NCI-H82 treated with DMSO at 0.1 percent for 48 hours (cell line): ENCODE measurements at regions not wholly inside any gene's neighbourhood (a gene's known extent, or its start where the extent isn't known, plus 50 kb on each side); places are given as distances from the start of the nearest gene placed in this dataset.
"Not testable (repeated sequence)": the region's sequence is repeated elsewhere in the genome, so short reads cannot be mapped to it uniquely, and the experiment has no call there.

Experiments
- DNase-seq: peaks from one replicate; lab custom pipeline; 2025; ENCODE audit not compliant: unreplicated experiment; lab: John Stamatoyannopoulos, UW

DNA sequence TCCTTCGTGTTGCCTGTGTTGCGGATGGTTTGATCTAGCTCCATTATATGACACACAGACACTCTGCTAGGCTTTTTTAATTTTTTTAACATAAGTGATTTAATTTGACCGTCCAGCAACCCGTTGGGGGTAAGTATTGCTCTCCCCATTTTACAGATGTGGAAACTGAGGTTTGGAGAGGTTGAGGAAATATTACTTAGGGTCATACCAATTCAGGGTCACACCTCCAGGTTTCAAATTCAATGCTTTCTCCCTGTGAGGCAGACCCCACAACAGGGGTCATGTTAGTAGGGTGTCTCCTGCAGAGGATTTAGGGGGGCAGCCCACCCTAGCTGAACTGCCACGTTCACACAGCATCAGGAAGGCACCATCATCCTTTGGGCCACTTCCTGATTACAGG lies 179.4 kb downstream of the COPRS start:
- no peak for DNase-seq

DNA sequence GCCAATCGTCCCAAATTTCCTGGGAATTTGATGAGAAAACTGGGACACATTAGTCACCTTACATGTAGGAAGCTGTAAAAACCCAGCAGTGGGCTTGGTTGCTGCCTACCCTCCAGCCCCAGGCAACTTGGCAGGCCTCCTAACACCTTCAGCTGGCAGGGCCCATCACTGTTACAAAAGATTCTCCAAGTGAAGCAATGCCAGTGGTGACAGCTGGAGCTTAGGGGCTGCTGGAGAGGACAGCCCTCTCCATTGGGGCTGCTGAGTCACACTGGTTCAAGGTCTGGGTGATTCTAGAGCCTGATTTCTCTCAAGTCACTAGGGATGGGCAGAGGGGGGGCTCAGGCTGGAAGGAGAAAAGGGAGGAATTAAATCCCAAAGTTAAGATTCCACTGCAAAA lies 180.6 kb downstream of the COPRS start:
- DNase-seq: no peak

DNA sequence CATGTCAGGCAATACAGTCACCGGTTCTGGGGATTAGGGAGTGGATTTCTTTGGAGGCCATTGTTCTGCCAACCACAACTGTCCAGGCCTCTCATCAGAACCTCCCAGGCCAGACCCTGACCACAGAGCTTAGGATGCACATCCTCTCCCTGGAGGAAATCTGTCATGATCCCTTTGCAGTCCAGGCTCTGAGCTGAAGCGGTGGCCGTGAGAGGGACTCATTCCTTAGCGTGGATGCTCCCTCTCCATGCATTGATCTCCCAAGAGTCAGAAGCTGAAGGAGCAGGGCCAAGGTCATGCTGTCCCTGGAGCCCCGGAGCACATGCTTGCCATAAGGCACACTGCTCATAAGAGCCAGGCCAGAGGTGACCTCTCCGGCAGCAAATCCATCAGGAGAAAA lies 181.4 kb downstream of the COPRS start:
- no peak for DNase-seq

DNA sequence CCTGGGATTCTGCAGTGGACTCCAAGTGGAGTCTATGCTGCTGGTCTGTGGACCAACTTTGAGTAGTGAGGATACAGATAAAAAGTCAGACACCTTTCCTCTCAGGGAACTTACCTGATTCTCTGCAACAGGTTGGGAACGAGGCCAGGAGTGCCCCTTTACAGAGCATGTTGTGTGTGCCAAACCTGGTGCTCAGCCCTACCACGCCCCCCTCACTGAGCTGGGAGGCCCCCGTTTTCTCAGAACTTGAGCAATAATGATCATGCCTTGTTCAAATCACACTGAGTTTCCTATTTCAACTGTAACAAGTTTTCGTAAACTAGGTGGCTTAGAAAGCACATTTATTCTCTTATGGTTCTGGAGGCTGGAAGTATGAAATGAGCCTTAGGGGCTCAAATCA lies 182.0 kb downstream of the COPRS start:
- DNase-seq: no peak

DNA sequence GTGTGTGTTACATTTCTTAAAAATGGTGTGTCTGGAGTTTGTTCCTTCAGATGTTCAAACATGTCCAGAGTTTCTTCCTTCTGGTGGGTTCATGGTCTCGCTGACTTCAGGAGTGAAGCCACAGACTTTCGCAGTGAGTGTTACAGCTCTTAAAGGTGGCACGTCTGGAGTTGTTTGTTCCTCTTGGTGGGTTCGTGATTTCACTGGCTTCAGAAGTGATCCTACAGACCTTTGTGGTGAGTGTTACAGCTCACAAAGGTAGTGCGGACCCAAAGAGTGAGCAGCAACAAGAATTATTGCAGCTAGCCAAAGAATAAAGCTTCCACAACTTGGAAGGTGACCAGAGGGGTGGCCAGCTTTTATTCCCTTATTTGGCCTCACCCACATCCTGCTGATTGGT lies 183.7 kb downstream of the COPRS start:
- not testable (repeated sequence) for DNase-seq

DNA sequence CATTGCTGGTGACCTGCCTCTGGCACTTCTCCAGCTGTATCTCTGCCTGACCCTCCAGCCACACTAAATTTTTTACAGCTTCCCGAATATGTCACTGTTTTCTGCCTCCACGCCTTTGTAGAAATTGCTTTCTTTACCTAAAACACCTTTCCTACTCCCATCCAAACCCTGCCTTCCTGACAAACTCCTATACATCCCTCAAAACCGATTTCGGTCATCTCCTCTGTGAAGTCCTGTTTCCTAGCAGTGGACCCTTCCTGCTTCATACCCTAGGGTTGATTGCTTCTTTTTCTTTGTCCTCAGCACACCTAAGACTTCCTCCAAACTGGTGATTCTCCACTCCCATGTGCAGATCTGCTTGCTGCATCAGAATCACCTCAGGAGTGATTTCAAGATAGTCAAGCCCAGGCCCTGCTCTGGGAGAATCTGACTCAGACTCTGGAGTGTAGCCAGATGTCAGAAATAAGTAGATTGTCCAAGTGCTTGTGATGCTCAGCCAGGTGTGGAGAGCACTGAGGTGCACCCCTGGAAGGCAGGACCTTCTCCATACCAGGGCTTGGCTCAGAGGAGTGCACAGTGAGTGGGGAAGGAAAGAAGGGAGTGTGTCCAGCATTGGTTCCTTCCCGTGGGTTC lies 184.2 kb downstream of the COPRS start:
- DNase-seq: no peak

DNA sequence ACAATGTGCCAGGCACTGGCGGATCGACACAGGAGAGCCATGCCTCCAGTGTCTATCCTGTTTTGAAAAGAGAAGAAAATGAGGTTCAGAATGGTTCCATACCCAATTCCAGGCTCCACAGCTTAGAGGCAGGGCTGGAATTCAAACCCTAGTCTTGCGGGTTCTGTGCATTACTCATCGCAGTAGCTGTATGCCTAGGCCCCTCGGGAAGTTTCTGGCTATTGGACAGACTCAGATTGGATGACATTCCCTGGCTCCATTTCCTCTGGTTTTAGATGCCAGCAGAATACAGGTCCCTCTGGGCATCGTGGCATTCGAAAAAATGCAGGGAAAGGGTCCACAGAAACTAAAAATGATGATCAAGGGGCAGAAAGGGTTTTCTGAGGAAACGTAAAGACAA lies 184.7 kb downstream of the COPRS start:
- DNase-seq: no peak

DNA sequence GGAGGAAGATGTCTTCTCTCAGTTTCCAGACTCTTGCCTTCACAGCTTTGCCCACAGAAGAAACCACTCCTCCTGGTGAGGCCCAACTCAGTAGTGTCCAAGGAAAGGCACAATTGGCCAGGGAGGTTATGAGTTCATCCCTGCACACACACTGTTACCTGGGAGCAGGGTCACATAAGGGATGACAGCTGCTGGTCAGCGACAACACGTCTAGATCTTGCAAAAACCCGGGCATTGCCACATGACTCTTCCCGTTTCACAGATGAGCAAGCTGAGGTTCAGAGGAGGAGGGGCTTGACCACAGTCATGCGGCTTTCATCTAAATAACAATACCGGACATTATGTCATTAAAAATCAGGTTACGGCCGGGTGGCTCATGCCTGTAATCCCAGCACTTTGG lies 186.0 kb downstream of the COPRS start:
- DNase-seq: no peak

DNA sequence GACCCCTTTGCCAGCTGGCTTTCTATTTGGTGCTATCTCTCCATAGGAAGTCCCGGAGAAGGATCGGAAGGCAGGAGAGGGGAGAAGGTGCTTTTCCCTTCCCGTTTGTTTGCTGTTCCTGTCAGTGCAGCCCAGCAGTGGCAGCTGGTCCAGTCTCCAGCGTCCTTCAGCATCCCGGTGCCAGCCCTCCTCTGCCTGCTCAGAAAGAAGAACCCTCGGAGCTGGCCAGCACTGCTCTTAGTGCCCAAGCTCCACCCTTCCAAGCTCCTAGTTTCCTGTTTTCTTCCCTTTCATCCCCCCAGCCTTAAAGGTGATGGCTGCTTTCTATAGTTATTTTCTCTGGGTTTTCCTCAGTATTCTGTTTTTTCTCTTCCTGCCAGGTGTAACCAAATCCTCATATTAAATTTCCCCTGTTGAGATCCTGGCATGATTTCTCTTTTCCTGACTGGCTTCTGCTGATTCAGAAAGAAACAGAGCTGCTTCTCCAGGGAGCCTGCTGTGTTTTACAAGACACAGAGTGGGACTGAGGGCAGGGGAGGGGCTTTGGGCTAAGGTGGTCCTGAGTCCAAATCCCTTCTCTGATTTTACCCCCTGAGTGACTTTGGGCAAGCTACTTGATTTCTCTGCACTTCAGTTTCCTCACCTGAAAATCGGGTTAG lies 186.8 kb downstream of the COPRS start:
- DNase-seq: no peak

DNA sequence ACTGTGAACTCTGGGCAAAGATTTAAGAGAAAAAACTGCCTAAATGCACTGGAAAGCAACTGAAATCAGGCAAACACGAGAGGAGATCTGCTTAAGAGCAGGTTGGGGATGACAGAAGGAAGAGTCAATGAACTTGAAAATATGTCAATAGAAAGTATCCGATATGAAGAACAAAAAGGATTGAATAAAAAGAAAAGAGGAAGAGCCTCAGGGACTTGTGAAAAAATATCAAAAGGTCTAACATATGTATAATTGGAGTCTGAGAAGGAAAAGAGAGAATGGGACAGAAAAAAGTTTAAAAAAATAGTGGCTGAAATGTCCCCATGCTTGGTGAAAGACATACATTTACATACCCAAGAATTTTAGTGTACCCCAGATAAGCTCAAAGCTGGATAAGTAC lies 195.5 kb downstream of the COPRS start:
- no peak for DNase-seq

DNA sequence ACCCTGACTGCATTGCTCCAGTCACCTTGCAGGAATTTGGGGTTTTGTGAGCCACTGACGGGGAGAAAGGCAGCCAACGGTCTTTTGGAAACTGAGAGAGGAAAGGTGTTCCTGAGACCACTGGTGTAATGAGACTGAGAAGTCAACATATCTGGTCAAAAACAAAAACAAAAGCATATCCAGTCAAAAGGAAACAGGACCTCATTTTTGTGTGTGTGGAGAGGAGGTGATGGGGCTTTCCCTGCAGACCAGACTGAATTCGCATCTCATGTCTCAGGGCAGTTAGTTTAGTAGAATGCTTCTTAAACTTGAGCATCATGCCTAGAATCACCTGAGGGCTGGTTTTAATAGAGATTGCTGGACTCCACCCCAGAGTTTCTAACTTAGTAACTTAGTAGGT lies 198.4 kb downstream of the COPRS start:
- no peak for DNase-seq

DNA sequence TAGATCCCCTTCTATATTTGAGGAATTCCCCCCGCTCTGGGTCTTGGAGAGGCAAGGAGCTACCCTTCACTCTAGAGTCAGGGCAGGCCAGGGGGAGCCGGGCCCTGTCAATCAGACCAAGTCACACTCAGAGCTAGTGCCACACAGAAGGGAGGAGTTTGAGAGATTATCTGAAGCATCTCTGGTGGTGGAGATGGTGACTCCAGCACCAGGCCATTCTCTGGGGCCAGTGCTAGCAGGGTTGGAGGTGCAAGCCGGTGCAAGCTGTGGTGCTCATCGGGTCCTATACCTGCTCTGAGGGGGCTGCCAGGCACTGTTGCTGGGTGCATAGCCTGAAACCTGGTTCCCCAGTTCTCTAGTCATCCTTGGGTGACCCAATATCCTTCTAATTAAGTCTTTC lies 201.2 kb downstream of the COPRS start:
- DNase-seq: no peak

DNA sequence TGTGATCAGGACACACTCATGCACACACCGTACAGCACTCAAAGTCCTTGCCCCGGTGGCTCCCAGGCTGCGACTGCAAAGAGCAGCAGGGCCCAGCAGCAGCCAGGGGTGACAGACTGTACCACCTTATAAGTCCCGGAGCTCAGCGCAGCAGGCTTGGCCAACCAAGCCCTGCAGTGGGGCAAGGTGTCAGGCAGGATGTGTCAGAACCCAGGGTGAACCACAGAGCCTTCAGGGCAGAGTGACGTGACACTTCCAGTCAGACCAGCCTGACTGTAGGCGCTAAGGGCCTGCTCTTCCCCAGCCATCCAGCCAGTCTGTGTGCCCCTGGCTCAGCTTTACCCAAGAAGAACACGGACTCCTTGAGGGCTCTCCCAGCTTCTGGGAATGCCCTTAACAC lies 204.1 kb downstream of the COPRS start:
- DNase-seq: no peak

DNA sequence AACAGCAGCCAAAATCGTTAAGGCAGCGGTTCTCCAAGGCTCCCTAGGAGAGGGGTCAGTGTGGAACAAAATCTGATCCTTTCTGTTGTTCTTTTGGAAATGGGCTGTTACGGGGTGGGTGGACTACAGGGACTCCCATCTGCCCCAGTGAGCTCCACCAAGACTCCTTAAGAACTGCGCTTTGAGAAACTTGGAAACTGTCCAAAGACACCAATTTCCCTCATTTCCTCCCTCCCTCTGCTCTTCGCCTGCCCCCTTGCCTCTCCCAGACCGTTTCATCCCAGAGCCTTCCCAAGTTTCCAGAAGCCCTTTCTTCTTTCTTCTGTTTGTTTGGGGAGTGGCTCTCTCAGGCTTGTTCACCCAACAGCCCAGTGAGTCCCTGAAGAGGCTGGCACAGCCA lies 205.4 kb downstream of the COPRS start:
- DNase-seq: no peak

DNA sequence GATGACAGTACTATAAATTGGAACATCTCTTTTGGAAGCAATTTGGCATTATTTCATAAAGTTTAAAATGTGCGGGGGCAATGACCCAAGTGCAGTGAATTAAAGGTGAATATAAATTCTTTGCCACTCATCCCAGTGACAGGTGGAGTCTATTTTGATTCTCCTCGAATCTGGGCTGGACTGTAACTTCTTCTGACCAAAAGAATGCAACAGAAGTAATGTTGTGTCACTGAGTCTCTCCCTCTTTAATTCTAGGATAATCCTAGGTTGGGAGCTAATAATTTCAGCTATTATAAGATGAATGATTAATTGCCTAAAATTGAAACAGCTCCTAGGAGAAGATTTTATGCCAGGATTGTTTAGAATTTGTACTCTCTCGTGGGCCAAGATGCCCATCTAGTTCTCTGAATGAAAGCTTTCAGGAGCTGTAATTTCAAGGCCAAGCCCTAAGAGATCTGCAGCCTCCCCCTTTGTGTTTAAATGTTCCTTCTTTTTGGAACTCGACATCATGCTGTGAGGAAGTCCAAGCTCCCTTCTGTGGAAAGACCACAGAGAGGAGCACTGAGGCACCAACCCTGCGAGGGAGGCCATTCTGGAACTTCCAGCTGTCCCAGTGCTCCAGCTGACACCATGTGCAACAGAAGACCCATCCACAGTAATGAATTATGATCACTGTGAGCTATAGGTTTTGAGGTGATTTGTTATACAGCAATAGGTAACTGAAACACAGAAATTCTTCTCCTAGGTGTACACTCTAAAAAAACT lies 208.1 kb downstream of the COPRS start:
- DNase-seq: no peak

DNA sequence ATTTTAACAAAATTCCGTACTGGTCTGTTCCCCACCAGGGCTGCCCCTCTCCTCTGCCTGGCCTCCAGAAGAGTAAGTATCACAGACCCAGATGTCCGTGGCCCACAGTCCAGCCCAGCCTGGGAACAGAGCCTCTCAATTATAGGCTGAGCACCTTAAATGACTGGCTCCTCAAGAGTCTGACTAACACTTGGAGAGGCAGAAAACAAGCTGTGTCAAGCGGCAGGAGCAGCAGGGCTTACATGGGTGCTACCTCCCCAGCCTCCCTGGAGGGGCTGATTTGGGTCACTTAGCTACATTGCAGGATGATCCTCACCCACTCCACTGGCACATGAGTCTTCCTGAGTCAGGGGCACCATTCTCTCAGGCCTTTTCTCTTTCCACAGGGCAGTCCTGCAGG lies 209.7 kb downstream of the COPRS start:
- DNase-seq: no peak

DNA sequence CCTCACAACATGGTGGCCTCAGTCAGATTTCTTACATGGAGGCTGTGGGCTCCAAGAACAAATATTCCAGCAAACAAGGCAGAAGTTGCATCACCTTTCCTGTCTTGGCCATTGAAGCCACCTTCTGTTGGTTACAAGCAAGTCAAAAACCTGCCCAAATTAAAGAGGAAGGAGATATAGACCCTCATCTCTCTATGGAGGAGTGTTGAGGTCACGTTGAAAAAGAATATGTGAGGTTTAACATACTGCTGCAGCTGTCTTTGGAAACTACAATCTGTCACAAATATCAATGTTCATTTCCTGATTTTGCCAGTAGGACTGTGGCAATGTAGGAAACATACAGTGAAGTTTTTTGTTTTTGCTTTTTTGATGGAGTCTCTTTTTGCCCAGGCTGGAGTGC lies 211.4 kb downstream of the COPRS start:
- DNase-seq: no peak

DNA sequence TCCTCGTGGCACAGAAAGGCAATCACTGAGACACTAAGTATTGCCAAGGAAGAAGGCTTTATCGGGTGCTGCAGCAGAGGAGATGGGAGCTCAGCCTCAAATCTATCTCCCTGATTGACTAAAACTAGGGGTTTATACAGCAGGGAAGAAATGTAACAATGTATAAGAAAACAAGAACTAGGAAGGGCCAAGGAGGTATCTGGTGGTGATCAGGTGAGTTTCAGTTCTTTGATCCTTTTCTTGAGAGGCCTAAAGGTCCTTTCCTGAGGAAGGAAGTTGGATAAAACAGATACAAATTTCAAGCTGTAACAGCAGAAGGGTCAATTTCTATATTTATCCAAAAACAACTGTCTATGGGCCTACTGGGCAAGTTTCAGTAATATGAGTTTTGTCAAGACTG lies 212.4 kb downstream of the COPRS start:
- DNase-seq: no peak

DNA sequence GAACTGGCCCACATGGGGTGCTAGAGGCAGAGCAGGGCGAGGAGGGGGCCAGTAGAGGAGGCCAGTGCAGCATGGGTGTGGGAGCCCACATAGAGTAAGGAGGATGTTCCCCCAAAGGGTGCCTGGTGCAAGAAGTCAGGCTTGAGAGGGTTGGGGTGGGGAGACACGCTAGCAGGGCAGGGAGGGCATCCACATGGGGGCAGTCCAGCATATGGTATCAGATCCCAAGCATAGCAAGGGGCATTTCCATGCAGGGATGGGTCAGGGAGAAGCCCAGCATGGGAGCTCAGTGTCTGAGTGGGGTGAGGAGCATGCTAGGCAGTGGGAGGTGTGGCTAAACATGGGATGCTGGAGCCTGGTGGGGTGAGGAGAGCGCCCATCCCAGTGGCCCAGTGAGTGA lies 213.7 kb downstream of the COPRS start:
- DNase-seq: no peak

DNA sequence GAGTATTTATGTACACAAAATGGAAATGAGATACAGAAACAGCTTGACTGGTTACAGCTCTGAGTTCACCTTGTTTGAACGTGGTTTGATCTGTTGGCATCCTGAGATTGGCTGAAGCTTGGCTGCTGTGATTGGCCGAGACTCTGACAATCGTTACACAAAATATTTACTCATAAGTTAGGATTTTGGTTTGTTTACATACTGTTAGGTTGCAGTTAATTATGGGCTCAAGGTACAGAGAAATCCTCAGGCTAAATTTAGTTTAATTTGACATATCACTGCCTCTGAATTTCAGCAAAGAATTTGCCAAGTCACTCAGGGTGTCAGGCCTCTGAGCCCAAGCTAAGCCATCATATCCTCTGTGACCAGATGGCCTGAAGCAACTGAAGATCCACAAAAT lies 227.3 kb downstream of the COPRS start:
- no peak for DNase-seq

DNA sequence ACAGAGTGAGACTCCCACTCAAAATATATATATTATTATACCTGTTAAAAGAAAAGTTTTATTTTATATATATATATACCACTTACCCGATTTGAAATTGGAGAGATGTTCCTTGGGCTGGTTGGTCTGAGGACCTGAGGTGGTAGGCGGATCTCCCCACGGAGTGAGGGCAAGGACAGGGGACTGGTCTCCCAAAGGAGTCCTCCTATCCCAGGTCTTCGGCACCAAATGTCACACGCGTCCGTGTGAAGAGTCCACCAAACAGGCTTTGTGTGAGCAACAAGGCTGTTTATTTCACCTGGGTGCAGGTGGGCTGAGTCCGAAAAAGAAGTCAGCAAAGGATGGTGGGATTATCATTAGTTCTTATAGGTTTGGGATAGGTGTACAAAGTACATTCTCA lies 228.2 kb downstream of the COPRS start:
- DNase-seq: not testable (repeated sequence)

DNA sequence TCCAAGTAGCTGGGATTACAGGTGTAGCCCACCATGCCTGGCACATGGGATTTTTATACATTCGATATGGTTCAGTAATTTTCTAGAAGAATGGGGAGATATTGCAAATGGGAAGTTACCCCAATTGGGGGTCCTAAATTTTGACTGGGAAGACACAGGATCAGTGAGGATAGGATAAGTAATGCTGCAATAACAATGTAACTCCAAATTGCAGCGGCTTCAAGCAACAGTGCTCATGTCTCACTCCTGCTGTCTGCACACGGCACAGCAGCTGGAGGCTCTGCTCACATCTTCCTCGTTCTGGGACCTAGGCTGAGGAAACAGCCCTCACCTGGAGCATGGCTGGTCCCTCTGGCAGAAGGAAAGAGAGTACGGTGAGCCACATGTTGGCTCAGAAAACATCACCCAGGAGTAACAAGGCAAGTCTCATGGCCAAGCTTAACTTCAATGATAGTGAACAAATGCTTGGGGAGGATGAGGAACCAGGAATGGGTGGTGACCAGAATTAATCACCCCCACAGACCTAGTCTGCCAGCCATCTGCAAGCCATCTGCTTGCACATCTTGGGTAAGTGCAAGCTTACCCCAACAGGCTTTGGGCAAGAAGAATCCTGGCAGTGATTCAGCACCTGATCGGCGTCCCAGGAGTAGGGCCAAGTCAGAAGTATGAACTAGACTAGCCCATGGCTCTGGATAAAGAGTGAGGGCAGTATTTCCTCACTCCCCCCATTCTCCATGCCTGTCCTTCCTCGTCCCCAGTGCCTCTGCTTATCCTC lies 229.2 kb downstream of the COPRS start:
- no peak for DNase-seq
